ENCODE measurements at regions not wholly inside any gene's neighbourhood (a gene's known extent, or its start where the extent isn't known, plus 50 kb on each side); places are given as distances from the start of the nearest gene placed in this dataset.

DNA sequence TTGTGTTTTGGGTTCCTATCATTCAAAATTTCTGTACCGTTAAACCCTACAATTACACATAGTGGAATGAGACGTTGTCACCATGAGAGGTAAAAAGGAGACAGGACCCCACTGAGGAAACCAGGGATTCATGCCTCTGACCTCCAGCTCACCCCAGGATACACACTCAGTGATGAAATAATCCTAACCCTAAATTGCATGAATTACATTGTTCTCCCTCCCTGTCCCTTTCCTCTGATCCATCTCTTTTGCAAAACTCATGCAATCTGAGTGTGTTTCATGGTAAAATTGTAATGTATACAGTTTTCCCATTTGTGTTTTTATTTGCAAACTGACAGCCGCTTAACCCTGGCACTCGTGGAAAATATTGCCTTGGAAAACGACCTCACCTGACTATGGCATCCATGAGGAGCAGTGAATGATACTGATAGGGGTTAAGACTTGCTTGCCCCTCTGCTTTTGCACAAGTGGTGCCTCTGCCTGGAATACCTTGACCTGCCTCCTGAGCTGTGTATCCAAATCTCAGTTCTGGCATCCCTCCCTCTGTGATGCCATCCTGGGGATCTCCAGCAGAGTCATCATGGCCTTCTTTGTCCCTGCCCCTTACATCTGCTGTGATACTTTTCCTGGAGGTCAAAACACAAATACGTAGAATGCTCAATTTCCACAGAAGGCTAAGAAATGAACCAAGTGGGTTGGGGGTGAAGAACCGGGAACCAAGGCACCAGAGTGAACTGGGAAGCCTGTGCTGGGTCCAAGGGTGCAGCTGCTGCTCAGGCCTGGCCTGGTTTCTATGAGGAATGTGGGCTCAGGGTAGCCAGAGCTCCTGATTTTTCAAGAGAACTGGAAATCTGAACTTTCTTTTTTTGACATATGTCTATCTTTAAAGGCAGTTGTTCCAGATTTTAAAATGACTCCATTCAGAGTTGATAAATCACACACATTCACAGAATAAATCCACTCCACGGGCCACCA, 211.6 kb upstream of the ZNF217 start:
- TF ChIP-seq MXI1 (IDR thresholded peaks at IDR 0.05; ENCODE audit: borderline replicate concordance, low read depth, low read length): no peak
- TF ChIP-seq, protein P1, sequence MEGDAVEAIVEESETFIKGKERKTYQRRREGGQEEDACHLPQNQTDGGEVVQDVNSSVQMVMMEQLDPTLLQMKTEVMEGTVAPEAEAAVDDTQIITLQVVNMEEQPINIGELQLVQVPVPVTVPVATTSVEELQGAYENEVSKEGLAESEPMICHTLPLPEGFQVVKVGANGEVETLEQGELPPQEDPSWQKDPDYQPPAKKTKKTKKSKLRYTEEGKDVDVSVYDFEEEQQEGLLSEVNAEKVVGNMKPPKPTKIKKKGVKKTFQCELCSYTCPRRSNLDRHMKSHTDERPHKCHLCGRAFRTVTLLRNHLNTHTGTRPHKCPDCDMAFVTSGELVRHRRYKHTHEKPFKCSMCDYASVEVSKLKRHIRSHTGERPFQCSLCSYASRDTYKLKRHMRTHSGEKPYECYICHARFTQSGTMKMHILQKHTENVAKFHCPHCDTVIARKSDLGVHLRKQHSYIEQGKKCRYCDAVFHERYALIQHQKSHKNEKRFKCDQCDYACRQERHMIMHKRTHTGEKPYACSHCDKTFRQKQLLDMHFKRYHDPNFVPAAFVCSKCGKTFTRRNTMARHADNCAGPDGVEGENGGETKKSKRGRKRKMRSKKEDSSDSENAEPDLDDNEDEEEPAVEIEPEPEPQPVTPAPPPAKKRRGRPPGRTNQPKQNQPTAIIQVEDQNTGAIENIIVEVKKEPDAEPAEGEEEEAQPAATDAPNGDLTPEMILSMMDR (conservative IDR thresholded peaks at IDR 0.05; ENCODE audit: low read depth, low read length): no peak
- no peak for TF ChIP-seq POLR2A (IDR thresholded peaks at IDR 0.05; ENCODE audit: low read depth, low read length)
- TF ChIP-seq BHLHE40 (IDR thresholded peaks at IDR 0.05; ENCODE audit: low read depth, low read length): no peak
- TF ChIP-seq RCOR1 (IDR thresholded peaks at IDR 0.05; ENCODE audit: insufficient replicate concordance, low read length): no peak
- TF ChIP-seq, protein P2, sequence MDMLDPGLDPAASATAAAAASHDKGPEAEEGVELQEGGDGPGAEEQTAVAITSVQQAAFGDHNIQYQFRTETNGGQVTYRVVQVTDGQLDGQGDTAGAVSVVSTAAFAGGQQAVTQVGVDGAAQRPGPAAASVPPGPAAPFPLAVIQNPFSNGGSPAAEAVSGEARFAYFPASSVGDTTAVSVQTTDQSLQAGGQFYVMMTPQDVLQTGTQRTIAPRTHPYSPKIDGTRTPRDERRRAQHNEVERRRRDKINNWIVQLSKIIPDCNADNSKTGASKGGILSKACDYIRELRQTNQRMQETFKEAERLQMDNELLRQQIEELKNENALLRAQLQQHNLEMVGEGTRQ (IDR thresholded peaks at IDR 0.05; ENCODE audit: low read depth, low read length): no peak
- no peak for TF ChIP-seq SMC3 (IDR thresholded peaks at IDR 0.05; ENCODE audit: low read depth, low read length)
- TF ChIP-seq MAZ (IDR thresholded peaks at IDR 0.05; ENCODE audit: borderline replicate concordance, low read depth, low read length): no peak
- TF ChIP-seq NFE2L2 (IDR thresholded peaks at IDR 0.05; ENCODE audit: low read depth, low read length): no peak
- no peak for TF ChIP-seq RFX5 (IDR thresholded peaks at IDR 0.05; ENCODE audit: low read depth, low read length)
- TF ChIP-seq FOS (IDR thresholded peaks at IDR 0.05; ENCODE audit: low read depth, low read length): no peak
- TF ChIP-seq CEBPB (IDR thresholded peaks at IDR 0.05; ENCODE audit: low read depth, low read length): no peak

Data from IMR-90 (cell line).